ENCODE measurements at regions not wholly inside any gene's neighbourhood (a gene's known extent, or its start where the extent isn't known, plus 50 kb on each side); places are given as distances from the start of the nearest gene placed in this dataset.

DNA sequence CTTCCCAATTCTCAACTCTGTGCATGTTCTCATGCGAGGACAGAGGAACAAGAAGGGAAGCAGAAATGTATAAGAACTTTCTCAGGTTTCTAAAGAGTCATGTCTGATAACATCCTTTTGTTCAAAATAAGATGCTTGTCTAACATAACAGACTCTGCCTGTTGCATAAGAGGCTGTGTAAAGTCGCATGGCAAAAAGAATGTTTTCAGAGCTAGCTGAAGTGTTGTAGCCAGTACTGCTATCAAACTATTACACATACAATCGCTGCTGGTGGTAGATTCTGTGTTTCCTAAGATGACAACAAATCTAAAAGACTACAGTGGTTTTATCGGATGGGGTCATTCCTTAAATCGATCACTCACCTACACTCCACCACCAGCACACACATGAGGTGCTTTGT lies 487.5 kb downstream of the IRS1 start:
- H3K4me3 Mint-ChIP-seq: no peak overlapping the region
- H3K27me3 Mint-ChIP-seq (ENCODE audit: insufficient read depth, low read depth, poor library complexity): no peaks in the 10 kb centered on the region
- Histone ChIP-seq H3K79me2 (replicated peaks; ENCODE audit: insufficient read depth) (no peaks in the 10 kb centered on the region), H4K20me1 (replicated peaks; ENCODE audit: insufficient read depth) (no peaks in the 10 kb centered on the region), H3K36me3 (ENCODE audit: insufficient read depth) (no peaks in the 10 kb centered on the region), H3K4me1 (ENCODE audit: insufficient read depth) (no peaks in the 10 kb centered on the region), H3K4me3 (no peak overlapping the region), H3K27me3 (ENCODE audit: insufficient read depth) (no peaks in the 10 kb centered on the region), H3K27ac (ENCODE audit: low read depth) (no peak overlapping the region), H3K4me2 (no peak overlapping the region), H3F3A (replicated peaks; ENCODE audit: low read depth) (no peaks in the 10 kb centered on the region), H2AFZ (no peak overlapping the region), H3K9me2 (ENCODE audit: insufficient read depth) (no peaks in the 10 kb centered on the region)
- H3K4me1 Mint-ChIP-seq: no peaks in the 10 kb centered on the region
- no peaks in the 10 kb centered on the region for H3K9me3 Mint-ChIP-seq
- no peak overlapping the region for H3K27ac Mint-ChIP-seq
- no peak for ATAC-seq
- no peak for DNase-seq (ENCODE audit: low spot score)
- H3K36me3 Mint-ChIP-seq (ENCODE audit: low read depth): no peaks in the 10 kb centered on the region
- TF ChIP-seq ZNF114 (CRISPR knock-in tag; IDR thresholded peaks at IDR 0.05): no peak
- TF ChIP-seq STAT1 (IDR thresholded peaks at IDR 0.05; ENCODE audit: unreplicated experiment): no peak
- TF ChIP-seq, protein P1, sequence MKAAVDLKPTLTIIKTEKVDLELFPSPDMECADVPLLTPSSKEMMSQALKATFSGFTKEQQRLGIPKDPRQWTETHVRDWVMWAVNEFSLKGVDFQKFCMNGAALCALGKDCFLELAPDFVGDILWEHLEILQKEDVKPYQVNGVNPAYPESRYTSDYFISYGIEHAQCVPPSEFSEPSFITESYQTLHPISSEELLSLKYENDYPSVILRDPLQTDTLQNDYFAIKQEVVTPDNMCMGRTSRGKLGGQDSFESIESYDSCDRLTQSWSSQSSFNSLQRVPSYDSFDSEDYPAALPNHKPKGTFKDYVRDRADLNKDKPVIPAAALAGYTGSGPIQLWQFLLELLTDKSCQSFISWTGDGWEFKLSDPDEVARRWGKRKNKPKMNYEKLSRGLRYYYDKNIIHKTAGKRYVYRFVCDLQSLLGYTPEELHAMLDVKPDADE (IDR thresholded peaks at IDR 0.05): no peak
- TF ChIP-seq, protein P2, sequence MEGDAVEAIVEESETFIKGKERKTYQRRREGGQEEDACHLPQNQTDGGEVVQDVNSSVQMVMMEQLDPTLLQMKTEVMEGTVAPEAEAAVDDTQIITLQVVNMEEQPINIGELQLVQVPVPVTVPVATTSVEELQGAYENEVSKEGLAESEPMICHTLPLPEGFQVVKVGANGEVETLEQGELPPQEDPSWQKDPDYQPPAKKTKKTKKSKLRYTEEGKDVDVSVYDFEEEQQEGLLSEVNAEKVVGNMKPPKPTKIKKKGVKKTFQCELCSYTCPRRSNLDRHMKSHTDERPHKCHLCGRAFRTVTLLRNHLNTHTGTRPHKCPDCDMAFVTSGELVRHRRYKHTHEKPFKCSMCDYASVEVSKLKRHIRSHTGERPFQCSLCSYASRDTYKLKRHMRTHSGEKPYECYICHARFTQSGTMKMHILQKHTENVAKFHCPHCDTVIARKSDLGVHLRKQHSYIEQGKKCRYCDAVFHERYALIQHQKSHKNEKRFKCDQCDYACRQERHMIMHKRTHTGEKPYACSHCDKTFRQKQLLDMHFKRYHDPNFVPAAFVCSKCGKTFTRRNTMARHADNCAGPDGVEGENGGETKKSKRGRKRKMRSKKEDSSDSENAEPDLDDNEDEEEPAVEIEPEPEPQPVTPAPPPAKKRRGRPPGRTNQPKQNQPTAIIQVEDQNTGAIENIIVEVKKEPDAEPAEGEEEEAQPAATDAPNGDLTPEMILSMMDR (conservative IDR thresholded peaks at IDR 0.05; ENCODE audit: low read depth in 2 of 2): no peak
- no peak for TF ChIP-seq NANOG (IDR thresholded peaks at IDR 0.05; ENCODE audit: borderline replicate concordance)

DNA sequence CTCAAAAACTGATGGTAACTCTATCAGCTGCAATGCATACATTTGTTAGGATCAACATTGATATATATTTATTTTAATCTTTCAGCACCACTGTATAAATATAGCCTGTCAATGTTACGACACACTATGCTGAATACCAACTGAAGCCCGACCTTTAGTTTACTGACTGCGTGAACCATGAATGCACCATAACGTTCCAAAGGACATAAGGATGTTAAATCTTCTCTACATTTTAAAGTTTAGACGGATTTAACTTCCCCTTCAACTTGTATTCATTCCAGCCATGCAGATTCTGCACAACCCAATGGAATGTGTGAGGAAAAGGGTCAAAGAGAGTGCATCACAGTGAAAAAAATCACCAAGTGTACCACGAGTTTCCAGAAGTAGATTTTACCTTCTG lies 489.5 kb downstream of the IRS1 start:
- H3K9me3 Mint-ChIP-seq: no peaks in the 10 kb centered on the region
- DNase-seq (ENCODE audit: low spot score): no peak
- H3K36me3 Mint-ChIP-seq (ENCODE audit: low read depth): no peaks in the 10 kb centered on the region
- H3K79me2 ChIP-seq (replicated peaks; ENCODE audit: insufficient read depth): no peaks in the 10 kb centered on the region
- no peak overlapping the region for H3K27ac Mint-ChIP-seq
- H3F3A ChIP-seq (replicated peaks; ENCODE audit: low read depth): no peaks in the 10 kb centered on the region
- H3K9me2 ChIP-seq (ENCODE audit: insufficient read depth): no peaks in the 10 kb centered on the region
- H3K27ac ChIP-seq (ENCODE audit: low read depth): no peak overlapping the region
- no peaks in the 10 kb centered on the region for H4K20me1 ChIP-seq (replicated peaks; ENCODE audit: insufficient read depth)
- H3K36me3 ChIP-seq (ENCODE audit: insufficient read depth): no peaks in the 10 kb centered on the region
- no peak overlapping the region for H3K4me2 ChIP-seq
- ATAC-seq: no peak
- no peak overlapping the region for H3K4me3 Mint-ChIP-seq
- no peak overlapping the region for H2AFZ ChIP-seq
- H3K4me1 Mint-ChIP-seq: no peaks in the 10 kb centered on the region
- no peaks in the 10 kb centered on the region for H3K4me1 ChIP-seq (ENCODE audit: insufficient read depth)
- H3K27me3 ChIP-seq (ENCODE audit: insufficient read depth): no peaks in the 10 kb centered on the region
- no peak overlapping the region for H3K4me3 ChIP-seq
- H3K27me3 Mint-ChIP-seq (ENCODE audit: insufficient read depth, low read depth, poor library complexity): no peaks in the 10 kb centered on the region
- TF ChIP-seq POLR2AphosphoS5 (IDR thresholded peaks at IDR 0.05; ENCODE audit: low read depth) (no peak), EZH2phosphoT487 (IDR thresholded peaks at IDR 0.05; ENCODE audit: unreplicated experiment) (no peak), STAT1 (IDR thresholded peaks at IDR 0.05; ENCODE audit: unreplicated experiment) (no peak), CREB1 (CRISPR knock-in tag; IDR thresholded peaks at IDR 0.05; ENCODE audit: low read depth) (no peak), EZH2 (IDR thresholded peaks at IDR 0.05; ENCODE audit: low read depth, unreplicated experiment) (no peak), NANOG (IDR thresholded peaks at IDR 0.05; ENCODE audit: borderline replicate concordance) (no peak), ZNF331 (CRISPR knock-in tag; IDR thresholded peaks at IDR 0.05; ENCODE audit: low read depth) (no peak), ZNF114 (CRISPR knock-in tag; IDR thresholded peaks at IDR 0.05) (no peak)
- TF ChIP-seq, protein P1 (IDR thresholded peaks at IDR 0.05): no peak
- TF ChIP-seq, protein P3, sequence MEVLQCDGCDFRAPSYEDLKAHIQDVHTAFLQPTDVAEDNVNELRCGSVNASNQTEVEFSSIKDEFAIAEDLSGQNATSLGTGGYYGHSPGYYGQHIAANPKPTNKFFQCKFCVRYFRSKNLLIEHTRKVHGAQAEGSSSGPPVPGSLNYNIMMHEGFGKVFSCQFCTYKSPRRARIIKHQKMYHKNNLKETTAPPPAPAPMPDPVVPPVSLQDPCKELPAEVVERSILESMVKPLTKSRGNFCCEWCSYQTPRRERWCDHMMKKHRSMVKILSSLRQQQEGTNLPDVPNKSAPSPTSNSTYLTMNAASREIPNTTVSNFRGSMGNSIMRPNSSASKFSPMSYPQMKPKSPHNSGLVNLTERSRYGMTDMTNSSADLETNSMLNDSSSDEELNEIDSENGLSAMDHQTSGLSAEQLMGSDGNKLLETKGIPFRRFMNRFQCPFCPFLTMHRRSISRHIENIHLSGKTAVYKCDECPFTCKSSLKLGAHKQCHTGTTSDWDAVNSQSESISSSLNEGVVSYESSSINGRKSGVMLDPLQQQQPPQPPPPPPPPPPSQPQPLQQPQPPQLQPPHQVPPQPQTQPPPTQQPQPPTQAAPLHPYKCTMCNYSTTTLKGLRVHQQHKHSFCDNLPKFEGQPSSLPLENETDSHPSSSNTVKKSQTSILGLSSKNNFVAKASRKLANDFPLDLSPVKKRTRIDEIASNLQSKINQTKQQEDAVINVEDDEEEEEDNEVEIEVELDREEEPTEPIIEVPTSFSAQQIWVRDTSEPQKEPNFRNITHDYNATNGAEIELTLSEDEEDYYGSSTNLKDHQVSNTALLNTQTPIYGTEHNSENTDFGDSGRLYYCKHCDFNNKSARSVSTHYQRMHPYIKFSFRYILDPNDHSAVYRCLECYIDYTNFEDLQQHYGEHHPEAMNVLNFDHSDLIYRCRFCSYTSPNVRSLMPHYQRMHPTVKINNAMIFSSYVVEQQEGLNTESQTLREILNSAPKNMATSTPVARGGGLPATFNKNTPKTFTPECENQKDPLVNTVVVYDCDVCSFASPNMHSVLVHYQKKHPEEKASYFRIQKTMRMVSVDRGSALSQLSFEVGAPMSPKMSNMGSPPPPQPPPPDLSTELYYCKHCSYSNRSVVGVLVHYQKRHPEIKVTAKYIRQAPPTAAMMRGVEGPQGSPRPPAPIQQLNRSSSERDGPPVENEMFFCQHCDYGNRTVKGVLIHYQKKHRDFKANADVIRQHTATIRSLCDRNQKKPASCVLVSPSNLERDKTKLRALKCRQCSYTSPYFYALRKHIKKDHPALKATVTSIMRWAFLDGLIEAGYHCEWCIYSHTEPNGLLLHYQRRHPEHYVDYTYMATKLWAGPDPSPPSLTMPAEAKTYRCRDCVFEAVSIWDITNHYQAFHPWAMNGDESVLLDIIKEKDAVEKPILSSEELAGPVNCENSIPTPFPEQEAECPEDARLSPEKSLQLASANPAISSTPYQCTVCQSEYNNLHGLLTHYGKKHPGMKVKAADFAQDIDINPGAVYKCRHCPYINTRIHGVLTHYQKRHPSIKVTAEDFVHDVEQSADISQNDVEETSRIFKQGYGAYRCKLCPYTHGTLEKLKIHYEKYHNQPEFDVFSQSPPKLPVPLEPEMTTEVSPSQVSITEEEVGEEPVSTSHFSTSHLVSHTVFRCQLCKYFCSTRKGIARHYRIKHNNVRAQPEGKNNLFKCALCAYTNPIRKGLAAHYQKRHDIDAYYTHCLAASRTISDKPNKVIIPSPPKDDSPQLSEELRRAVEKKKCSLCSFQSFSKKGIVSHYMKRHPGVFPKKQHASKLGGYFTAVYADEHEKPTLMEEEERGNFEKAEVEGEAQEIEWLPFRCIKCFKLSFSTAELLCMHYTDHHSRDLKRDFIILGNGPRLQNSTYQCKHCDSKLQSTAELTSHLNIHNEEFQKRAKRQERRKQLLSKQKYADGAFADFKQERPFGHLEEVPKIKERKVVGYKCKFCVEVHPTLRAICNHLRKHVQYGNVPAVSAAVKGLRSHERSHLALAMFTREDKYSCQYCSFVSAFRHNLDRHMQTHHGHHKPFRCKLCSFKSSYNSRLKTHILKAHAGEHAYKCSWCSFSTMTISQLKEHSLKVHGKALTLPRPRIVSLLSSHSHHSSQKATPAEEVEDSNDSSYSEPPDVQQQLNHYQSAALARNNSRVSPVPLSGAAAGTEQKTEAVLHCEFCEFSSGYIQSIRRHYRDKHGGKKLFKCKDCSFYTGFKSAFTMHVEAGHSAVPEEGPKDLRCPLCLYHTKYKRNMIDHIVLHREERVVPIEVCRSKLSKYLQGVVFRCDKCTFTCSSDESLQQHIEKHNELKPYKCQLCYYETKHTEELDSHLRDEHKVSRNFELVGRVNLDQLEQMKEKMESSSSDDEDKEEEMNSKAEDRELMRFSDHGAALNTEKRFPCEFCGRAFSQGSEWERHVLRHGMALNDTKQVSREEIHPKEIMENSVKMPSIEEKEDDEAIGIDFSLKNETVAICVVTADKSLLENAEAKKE (CRISPR knock-in tag; IDR thresholded peaks at IDR 0.05): no peak
